Right cardiac atrium (tissue), 5 donors: ENCODE measurements at regions not wholly inside any gene's neighbourhood (a gene's known extent, or its start where the extent isn't known, plus 50 kb on each side); places are given as distances from the start of the nearest gene placed in this dataset.

Experiments used
- ATAC-seq, 2 donors: fragments of 200-7000 bp; cut with Tn5 transposase; one replicate each; pipeline versions ENCODE4 v1.8.0 to v1.9.1; 2020; ENCODE audit warnings: moderate library complexity in 2 of 2, mild to moderate bottlenecking in 1 of 2
- DNase-seq, 3 donors: peaks; one replicate each; pipeline ENCODE4 v3.0.0-alpha.2; 2020
- H3K27ac ChIP-seq: one replicate; pipeline ENCODE4 v1.5.1; 2013; ENCODE audit warnings: mild to moderate bottlenecking, low read length, control low read depth, moderate library complexity
- H3K27me3 ChIP-seq: one replicate; pipeline ENCODE4 v1.6.1; 2013; ENCODE audit not compliant: control insufficient read depth, insufficient read depth
- H3K4me1 ChIP-seq: one replicate; pipeline ENCODE4 v1.6.1; 2013; ENCODE audit warnings: low read length; ENCODE audit not compliant: control insufficient read depth, insufficient read depth
- H3K4me3 ChIP-seq: one replicate; pipeline ENCODE4 v1.5.1; 2013; ENCODE audit warnings: low read length, control low read depth
- H3K9me3 ChIP-seq: one replicate; pipeline ENCODE4 v1.6.1; 2013; ENCODE audit warnings: low read length; ENCODE audit not compliant: control insufficient read depth
- WGBS: extraction: QIAGEN DNeasy Blood & Tissue Kit; methylation state at CpG from one replicate; pipeline ENCODE4 v1.1.7; 2013; 5-methylcytosine and 5-hydroxymethylcytosine counted together
- intact Hi-C, 4 donors: fragments of 100-400 bp; cut with DNase I; formaldehyde crosslinking; loops; one replicate each; pipeline versions ENCODE4 v1.11.0 to v1.14.0; 2022 to 2023
- donor health status: healthy with polysubstance abuse.
- donor health status: DM: no; HTN: yes; CAD: no.
- donor health status: DM: no; HTN: no; CAD: no.
- donor health status: DM: no; HTN: yes; CAD: no; lungs with severe emphysema.
- donor health status: DM: yes; HTN: yes; CAD: no.

DNA sequence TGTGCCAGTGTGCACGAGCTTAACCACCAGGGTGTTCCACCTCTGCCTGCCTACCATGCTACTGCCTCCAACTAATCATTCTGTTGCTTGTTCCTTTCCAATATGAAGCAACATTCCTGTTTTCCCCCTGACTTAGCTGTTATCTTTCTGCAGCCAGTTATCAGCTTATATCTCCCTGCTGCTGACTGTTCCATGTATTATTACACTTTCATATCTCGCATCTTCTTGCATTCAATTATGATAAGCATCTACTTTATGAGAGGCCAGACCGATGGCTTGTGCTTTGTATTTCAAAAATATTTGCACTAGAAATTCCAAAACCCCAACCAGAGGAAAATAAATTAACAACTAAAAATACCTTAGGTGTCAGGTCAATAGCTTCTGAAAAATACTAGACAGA is 394.0 kb upstream of the BRINP1 start:
- ATAC-seq (no peak), DNase-seq (no peak)
- Histone ChIP-seq H3K9me3 (no peaks in the 10 kb centered on the region), H3K27ac (no peak overlapping the region), H3K4me3 (no peak overlapping the region), H3K4me1 (no peaks in the 10 kb centered on the region), H3K27me3 (peaks cover 2% of the 10 kb centered on the region)
- intact Hi-C loops, result no loop called here
- WGBS, result 26% methylated on average over 3 of the region's 3 CpGs

DNA sequence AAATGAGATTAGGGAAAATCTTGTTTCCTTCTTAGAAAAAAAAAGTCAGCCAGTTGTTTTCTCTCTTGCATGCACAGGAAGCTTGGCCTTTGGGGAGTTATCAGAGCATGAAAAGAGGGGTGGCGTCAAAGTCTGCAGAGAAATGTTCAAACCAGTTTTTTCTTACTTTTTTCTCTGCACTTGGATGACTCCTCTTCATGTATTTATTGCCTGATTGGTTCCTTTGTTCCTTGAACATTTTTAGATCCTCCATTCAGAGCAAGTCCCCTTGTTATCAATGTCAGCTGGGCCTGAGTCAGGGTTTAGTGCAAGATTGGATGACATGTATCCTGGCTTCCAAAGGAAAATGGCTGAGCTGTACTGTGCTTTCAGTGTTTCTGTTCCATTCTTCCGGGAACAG is 392.6 kb upstream of the BRINP1 start:
- Histone ChIP-seq H3K27me3 (peaks cover 2% of the 10 kb centered on the region), H3K4me3 (no peak overlapping the region), H3K4me1 (no peaks in the 10 kb centered on the region), H3K27ac (no peak overlapping the region), H3K9me3 (no peaks in the 10 kb centered on the region)
- WGBS, result 64% methylated on average over 2 of the region's 2 CpGs
- DNase-seq, result no peak
- intact Hi-C loops, result no loop called here
- ATAC-seq, result no peak

DNA sequence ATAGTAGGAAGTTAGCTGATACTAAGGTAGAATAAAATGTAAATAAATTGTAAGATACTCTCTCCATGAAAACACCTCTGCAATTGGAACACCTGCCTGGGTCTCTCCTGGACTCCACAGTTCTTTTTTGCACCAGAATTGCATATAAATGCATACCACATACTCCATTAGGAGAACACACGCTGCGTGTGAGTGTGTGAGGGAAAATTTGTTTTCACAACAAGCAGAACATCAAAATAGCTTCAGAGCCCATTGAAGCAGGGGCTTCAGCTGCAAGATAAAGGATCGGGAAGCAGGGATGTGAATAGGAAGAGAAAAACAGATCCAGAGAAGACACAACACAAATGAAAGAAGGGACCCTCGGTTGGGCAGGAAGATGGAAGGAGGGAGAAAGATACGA is 389.8 kb upstream of the BRINP1 start:
- WGBS, result 42% methylated on average over 5 of the region's 5 CpGs
- H3K27ac ChIP-seq, result no peak overlapping the region
- peaks cover 2% of the 10 kb centered on the region for H3K27me3 ChIP-seq
- no peak overlapping the region for H3K4me3 ChIP-seq
- no peaks in the 10 kb centered on the region for H3K4me1 ChIP-seq
- DNase-seq, result no peak
- H3K9me3 ChIP-seq, result no peaks in the 10 kb centered on the region
- ATAC-seq, result no peak
- intact Hi-C loops, result no loop called here

DNA sequence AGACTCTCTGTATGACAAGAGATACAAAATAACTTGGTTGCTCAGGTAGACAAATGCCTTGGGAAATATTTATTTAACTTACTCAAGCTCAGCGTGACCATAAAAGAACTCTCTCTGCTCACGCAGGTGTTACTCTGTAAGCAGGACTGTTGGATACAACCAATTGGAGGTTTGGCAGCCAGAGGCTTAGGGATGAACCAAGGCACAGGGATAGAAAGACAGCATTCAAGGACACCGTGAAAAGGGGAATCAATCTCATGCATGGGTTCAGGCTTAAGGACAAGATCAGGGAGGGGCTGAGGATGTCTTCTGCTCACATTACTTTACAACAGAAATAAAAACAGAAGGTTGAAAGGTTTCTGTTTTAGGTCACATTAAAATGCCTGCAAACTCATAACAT is 389.0 kb upstream of the BRINP1 start:
- Histone ChIP-seq H3K4me1 (no peaks in the 10 kb centered on the region), H3K27ac (no peak overlapping the region), H3K9me3 (no peaks in the 10 kb centered on the region), H3K27me3 (peaks cover 2% of the 10 kb centered on the region), H3K4me3 (no peak overlapping the region)
- ATAC-seq (no peak), DNase-seq (no peak)
- intact Hi-C loops, result no loop called here
- WGBS, result 65% methylated on average over 3 of the region's 3 CpGs

DNA sequence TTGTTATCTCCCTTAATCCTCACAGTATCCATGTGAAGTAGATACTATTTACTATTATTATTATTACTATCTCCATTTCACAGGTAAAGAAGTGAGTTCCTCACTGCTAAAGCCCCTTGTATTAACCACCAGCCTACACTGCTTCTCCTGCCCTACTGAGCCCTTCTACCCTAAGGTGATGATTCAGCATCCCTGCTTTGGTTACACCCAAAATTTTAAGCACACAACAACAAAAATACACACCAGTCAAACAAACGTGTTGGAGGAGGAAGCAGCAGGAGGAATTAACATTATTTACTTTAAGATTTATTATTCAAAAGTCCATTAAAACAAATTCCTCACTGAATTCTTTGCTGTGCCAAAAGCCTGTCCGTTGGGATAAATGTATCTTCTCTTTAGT is 370.2 kb upstream of the BRINP1 start:
- Histone ChIP-seq H3K27me3 (no peaks in the 10 kb centered on the region), H3K27ac (no peak overlapping the region), H3K4me3 (no peak overlapping the region), H3K4me1 (no peaks in the 10 kb centered on the region), H3K9me3 (no peaks in the 10 kb centered on the region)
- intact Hi-C loops, result no loop called here
- WGBS, result 46% methylated on average over 2 of the region's 2 CpGs
- ATAC-seq (no peak), DNase-seq (no peak)

DNA sequence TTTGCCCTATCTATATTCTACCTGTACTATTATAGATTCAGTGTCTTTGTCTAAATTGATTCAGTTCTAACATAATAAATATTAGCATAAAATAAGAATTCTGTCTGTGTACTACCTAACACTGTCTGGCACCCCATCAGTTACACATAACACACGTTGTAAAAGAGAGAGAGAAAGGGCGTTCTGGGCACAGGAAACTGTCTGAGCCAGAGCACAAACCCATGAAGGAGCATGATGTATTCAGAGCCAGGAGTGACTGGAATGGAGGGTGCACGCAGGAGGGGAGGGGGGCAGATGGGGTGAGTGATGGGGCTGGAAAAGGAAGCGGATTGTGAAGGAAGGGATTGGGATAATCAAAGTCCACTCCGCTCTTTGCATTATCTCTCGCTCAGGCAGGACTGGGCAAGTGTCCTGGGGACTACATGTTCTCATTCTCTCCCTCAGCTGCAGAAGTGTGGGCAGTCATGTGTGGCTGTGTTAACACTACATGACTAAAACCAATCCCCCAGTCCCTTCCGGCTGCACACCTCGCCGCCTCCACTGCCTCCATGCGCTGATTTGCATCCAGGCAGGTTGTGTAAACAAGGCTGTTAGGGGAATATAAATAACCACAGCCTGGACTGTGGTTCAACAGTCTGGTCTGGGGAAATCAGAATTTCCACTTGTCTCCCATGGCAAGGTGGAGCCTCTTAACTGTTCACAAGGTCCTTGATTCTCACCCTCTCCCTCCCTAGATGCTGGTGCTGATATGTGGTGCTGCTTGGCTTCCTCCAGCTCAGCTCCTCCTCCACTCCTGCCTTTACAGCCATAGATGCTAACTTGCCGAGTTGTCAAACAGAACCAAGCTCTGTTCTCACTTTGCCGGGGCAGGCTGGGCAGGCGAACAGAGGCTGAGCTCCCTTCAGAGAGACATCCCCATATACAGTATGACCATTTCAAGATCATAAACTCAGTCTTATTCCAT is 367.5 kb upstream of the BRINP1 start:
- Histone ChIP-seq H3K27me3 (no peaks in the 10 kb centered on the region), H3K4me1 (no peaks in the 10 kb centered on the region), H3K27ac (no peak overlapping the region), H3K4me3 (no peak overlapping the region), H3K9me3 (no peaks in the 10 kb centered on the region)
- ATAC-seq (no peak), DNase-seq (no peak)
- intact Hi-C loops, result no loop called here
- WGBS, result 68% methylated on average over 13 of the region's 13 CpGs

DNA sequence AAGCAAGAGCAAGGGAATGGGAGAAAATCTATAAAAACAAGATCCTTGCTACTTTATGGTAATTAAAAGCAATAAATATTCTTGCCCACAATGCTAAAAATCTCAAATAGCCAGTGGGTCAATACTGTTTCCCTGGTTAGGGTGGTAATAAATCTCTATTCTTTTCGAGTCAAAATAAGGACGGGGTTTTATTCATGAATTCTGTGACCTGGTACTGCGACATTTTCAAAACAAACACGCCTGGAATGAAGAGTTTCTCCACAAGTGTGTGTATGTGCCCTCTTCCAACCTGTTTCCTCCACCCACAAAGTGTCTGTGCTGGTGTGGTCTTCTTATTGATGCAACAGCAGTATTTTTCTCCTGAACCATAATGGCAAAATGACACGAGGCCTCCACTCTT is 358.8 kb upstream of the BRINP1 start:
- no peak for DNase-seq
- no peaks in the 10 kb centered on the region for H3K9me3 ChIP-seq
- no peaks in the 10 kb centered on the region for H3K4me1 ChIP-seq
- WGBS, result 77% methylated on average over 5 of the region's 5 CpGs
- H3K27me3 ChIP-seq, result no peaks in the 10 kb centered on the region
- H3K27ac ChIP-seq, result no peak overlapping the region
- intact Hi-C loops, result no loop called here
- no peak for ATAC-seq
- H3K4me3 ChIP-seq, result no peak overlapping the region

DNA sequence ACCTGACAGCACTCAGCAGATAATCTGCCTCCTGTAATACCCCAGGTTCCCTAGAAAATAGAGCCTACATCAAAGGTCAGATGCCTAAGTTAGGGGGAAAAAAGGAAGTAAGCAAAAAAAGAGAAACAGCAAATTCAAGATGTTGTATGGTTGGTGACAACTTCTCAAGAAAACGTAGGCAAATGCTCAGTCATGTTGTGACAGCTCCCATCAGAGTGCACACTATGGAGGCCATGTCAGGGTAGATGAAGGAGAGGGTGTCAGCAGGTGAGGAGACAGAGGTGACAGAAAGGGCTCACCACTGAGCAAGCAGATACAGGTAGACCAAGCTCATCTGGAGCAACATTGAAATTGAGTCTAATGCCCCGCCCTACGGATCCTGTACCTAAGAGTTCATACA is 356.8 kb upstream of the BRINP1 start:
- no peaks in the 10 kb centered on the region for H3K27me3 ChIP-seq

DNA sequence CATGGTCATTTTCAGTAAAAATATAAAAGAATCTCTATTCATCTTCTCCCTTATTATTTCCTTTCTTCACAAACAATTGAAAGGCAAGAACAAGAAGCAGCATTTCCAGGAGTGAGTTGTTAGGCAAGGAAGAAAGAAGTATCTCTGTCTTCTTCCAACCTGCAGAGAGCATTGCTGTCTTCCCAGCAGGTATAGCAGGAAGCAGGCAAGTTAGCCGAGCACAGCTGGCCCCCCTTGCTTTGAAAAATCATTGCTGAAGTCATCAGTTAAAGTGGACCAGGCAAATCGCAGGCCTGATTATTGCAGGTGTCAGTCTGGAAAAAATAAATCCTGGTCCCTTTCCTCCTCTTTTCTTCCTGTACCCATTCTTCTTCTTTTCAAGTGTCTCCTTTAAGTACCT is 353.1 kb upstream of the BRINP1 start:
- 39% methylated on average over 2 of the region's 2 CpGs for WGBS
- ATAC-seq, result no peak
- H3K27me3 ChIP-seq, result no peaks in the 10 kb centered on the region
- H3K27ac ChIP-seq, result no peak overlapping the region
- DNase-seq, result no peak
- no peaks in the 10 kb centered on the region for H3K4me1 ChIP-seq
- intact Hi-C loops, result no loop called here
- no peaks in the 10 kb centered on the region for H3K9me3 ChIP-seq
- H3K4me3 ChIP-seq, result no peak overlapping the region

More for the DNA sequence above, 356.8 kb upstream of the BRINP1 start:
- Histone ChIP-seq H3K4me1 (no peaks in the 10 kb centered on the region), H3K4me3 (no peak overlapping the region), H3K27ac (no peak overlapping the region), H3K9me3 (no peaks in the 10 kb centered on the region)
- intact Hi-C loops, result no loop called here
- DNase-seq (no peak), ATAC-seq (no peak)
- WGBS, result 82% methylated on average over 3 of the region's 3 CpGs

DNA sequence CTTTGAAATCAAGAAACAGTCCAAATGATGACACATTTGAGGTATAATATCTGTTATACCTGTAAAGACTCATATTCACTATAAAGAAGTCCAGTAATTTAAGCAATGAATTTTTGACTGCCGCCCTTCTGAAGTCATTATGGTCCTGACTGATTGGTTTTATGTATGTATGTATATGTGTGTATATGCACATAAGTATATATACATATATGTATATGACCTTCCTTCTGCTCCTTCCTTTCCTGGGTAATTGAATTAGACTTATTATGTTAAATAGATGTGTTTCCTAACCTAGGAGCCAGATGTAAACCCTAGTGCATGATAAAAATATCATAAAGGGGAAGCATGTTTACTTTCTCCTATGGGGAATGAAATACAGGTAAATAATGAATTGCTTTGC is 343.1 kb upstream of the BRINP1 start:
- H3K4me1 ChIP-seq, result no peaks in the 10 kb centered on the region
- H3K27ac ChIP-seq, result no peak overlapping the region
- no peaks in the 10 kb centered on the region for H3K27me3 ChIP-seq
- no peak for ATAC-seq
- intact Hi-C loops, result no loop called here
- 84% methylated on average over 1 of the region's 1 CpG for WGBS
- H3K4me3 ChIP-seq, result no peak overlapping the region
- no peaks in the 10 kb centered on the region for H3K9me3 ChIP-seq
- DNase-seq, result no peak

DNA sequence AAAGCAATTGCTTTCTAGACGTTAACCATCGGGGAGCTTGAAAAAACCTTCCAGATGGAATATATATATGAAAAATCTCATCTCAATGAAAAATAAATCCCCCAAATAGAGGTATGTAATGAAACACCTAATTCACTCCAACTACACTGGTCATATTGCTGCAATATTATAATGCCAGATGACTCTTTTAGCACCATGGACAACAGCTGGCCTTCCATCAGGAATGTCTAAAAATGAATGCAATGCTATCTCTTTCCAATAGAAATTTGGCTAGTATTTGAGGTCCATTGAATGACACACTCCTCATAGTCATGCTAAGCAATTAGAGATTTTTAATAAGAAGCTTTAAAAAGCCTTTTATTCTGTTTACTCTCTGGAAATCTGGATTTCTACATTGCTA is 340.2 kb upstream of the BRINP1 start:
- Histone ChIP-seq H3K4me1 (no peaks in the 10 kb centered on the region), H3K4me3 (no peak overlapping the region), H3K9me3 (no peaks in the 10 kb centered on the region), H3K27ac (no peak overlapping the region), H3K27me3 (no peaks in the 10 kb centered on the region)
- WGBS, result 86% methylated on average over 2 of the region's 2 CpGs
- intact Hi-C loops, result no loop called here
- ATAC-seq, result no peak
- no peak for DNase-seq
